ENCODE measurements at regions not wholly inside any gene's neighbourhood (a gene's known extent, or its start where the extent isn't known, plus 50 kb on each side); places are given as distances from the start of the nearest gene placed in this dataset.

GRCh38 chr21:43353282-43354025 lies 73.5 kb downstream of the SIK1 start:
- DNase-seq, result no peak
- H3K4me3 Mint-ChIP-seq, result no peak overlapping the region
- H3K4me1 Mint-ChIP-seq (ENCODE audit: low read depth), result peaks cover 4% of the 10 kb centered on the region
- no peaks in the 10 kb centered on the region for H3K36me3 Mint-ChIP-seq (ENCODE audit: insufficient read depth)
- no peak for ATAC-seq
- no peaks in the 10 kb centered on the region for H3K9me3 Mint-ChIP-seq
- no peaks in the 10 kb centered on the region for H3K27me3 Mint-ChIP-seq (ENCODE audit: low read depth)

DNA sequence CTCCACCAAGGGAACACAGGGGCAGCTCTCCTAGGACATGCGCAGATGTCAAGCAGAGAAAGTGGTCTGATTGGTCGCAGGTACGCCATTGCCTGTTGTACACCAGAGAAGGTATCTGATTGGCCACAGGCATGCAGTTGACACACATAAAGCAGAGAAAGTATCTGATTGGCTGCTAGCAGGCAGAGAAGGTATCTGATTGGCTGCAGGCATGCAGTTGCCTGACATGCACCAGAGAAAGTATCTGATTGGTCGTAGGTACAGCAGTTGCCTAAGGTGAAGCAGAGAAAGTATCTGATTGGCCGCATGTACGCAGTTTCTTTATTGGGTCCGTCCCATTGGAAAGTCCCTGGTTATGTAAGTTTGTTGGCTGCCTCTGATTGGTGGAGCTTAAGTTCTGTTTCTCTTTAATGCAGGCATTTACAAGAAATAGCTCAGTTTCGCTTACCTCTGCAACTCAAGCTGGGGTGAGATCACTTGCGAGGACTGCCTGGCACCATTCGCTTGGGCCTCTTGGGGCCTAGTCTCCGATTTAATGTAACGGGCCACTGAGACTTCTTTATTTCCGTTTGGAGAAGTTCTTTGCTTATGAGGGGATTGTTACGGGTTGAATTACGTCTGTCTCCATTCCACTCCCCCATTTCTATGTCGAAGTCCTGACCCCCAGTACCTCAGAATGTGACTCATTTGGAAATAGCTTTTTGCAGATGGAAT lies 74.2 kb downstream of the SIK1 start:
- no peaks in the 10 kb centered on the region for H3K27me3 Mint-ChIP-seq (ENCODE audit: low read depth)
- peaks cover 4% of the 10 kb centered on the region for H3K4me1 Mint-ChIP-seq (ENCODE audit: low read depth)
- H3K36me3 Mint-ChIP-seq (ENCODE audit: insufficient read depth), result no peaks in the 10 kb centered on the region
- H3K9me3 Mint-ChIP-seq, result no peaks in the 10 kb centered on the region
- peak; percentile 66 to 81 for ATAC-seq
- no peak for DNase-seq
- no peak overlapping the region for H3K4me3 Mint-ChIP-seq

DNA sequence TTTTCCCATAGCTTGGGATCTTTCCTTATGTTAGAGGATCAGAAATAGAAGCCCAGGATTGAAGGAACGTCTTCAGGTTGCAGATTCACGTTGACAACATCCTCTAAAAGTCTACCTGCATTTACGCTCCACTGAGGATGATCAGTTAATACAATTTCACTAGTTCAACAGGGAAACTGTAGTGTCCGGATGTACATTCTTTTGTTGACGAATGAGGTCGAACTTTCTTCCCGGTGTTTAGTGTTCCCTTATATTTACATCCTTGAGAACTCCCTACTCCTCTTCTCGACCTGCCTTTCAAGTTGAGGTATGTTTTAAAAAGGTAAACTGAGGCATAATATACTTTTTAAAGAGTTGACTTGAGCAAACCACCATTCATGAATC lies 74.8 kb downstream of the SIK1 start:
- H3K27me3 Mint-ChIP-seq (ENCODE audit: low read depth), result no peaks in the 10 kb centered on the region
- DNase-seq (no peak), ATAC-seq (no peak)
- peaks cover 4% of the 10 kb centered on the region for H3K4me1 Mint-ChIP-seq (ENCODE audit: low read depth)
- H3K36me3 Mint-ChIP-seq (ENCODE audit: insufficient read depth), result no peaks in the 10 kb centered on the region
- no peaks in the 10 kb centered on the region for H3K9me3 Mint-ChIP-seq
- no peak overlapping the region for H3K4me3 Mint-ChIP-seq

DNA sequence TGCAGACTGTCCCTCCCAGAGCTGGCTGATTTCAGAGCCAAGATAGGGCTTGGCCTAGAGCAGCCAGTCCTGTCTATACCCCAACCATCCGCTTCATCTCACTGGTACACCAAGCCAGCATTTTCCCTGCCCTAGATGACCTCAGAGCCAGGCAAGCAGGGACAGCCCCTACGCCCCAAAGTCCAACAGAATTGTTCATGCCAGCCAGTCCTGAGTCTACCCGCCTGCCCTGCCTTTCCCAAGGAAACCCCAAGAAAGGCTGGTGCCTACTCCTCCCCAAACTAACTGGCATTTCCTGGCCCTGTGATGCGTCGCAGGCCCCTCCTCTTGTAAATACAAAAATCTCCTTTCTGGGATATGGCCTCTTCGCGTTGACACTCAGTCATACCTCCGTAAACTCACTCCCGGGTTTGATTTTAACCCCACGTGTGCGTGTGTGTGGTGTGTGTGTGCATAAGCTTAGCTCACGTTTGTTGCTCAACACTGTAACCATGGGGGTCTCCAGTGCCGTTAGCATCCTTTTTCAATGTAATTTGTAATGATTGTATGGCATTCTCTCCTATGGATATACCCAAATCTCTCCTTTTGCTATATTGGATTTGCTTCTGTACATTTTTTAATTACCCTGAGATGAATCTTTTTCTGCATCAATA lies 75.3 kb downstream of the SIK1 start:
- ATAC-seq (no peak), DNase-seq (no peak)
- Mint-ChIP-seq H3K4me3 (no peak overlapping the region), H3K27me3 (ENCODE audit: low read depth) (no peaks in the 10 kb centered on the region), H3K9me3 (no peaks in the 10 kb centered on the region), H3K4me1 (ENCODE audit: low read depth) (peaks cover 4% of the 10 kb centered on the region), H3K36me3 (ENCODE audit: insufficient read depth) (no peaks in the 10 kb centered on the region)

DNA sequence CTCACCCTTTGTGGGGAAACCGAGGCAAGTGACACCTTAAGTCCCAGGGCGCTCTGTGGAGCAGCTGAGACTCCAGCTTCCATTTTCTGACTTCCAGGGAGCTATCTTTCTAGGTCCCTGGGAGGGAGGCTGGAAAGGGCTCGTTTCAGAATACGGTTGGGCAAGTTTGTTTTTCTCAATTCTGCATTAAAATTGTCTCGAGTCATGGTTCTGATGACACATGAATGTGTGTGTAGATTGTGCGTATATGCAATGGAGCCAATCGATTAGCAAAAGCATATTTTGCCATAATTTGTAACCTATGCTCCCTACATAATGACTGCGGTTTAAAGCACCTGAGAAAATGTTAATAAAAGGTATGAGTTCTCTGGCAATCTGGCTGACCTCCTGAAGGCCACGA lies 77.3 kb downstream of the SIK1 start:
- H3K27me3 Mint-ChIP-seq (ENCODE audit: low read depth), result no peaks in the 10 kb centered on the region
- H3K4me1 Mint-ChIP-seq (ENCODE audit: low read depth), result peaks cover 2% of the 10 kb centered on the region
- no peak for ATAC-seq
- no peak for DNase-seq
- H3K4me3 Mint-ChIP-seq, result no peak overlapping the region
- H3K9me3 Mint-ChIP-seq, result no peaks in the 10 kb centered on the region
- H3K36me3 Mint-ChIP-seq (ENCODE audit: insufficient read depth), result no peaks in the 10 kb centered on the region

DNA sequence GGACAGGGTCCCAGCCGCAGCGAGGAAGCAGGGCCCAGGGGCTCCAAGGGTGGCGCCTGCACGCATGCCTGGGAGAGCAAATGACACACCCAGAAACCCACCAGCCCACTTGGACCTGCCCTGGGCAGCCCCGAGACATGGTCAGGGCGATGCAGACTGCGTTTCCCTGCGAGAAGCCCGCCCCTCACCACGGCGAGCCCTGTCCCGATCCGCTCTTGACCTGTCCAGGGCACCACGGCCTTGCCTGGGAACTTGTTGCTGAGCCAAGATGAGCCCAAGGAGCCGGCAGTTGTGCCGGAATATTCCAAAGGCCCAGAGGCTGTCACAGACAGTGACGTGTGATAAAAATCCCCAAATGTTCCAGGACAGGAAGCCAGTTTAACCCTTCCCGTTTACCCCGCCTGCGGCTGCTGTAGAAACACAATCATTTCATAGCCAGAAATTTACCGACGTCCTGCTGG lies 78.1 kb downstream of the SIK1 start:
- DNase-seq (no peak), ATAC-seq (no peak)
- Mint-ChIP-seq H3K4me1 (ENCODE audit: low read depth) (peaks cover 2% of the 10 kb centered on the region), H3K27me3 (ENCODE audit: low read depth) (no peaks in the 10 kb centered on the region), H3K4me3 (no peak overlapping the region), H3K36me3 (ENCODE audit: insufficient read depth) (no peaks in the 10 kb centered on the region), H3K9me3 (no peaks in the 10 kb centered on the region)

GRCh38 chr21:43348170-43348766 lies 78.7 kb downstream of the SIK1 start:
- DNase-seq (no peak), ATAC-seq (no peak)
- Mint-ChIP-seq H3K4me1 (ENCODE audit: low read depth) (peaks cover 2% of the 10 kb centered on the region), H3K36me3 (ENCODE audit: insufficient read depth) (no peaks in the 10 kb centered on the region), H3K27me3 (ENCODE audit: low read depth) (no peaks in the 10 kb centered on the region), H3K4me3 (no peak overlapping the region), H3K9me3 (no peaks in the 10 kb centered on the region)

GRCh38 chr21:43347461-43348169 lies 79.3 kb downstream of the SIK1 start:
- DNase-seq, result no peak
- H3K9me3 Mint-ChIP-seq, result no peaks in the 10 kb centered on the region
- ATAC-seq, result no peak
- no peaks in the 10 kb centered on the region for H3K27me3 Mint-ChIP-seq (ENCODE audit: low read depth)
- H3K4me3 Mint-ChIP-seq, result no peak overlapping the region
- no peaks in the 10 kb centered on the region for H3K4me1 Mint-ChIP-seq (ENCODE audit: low read depth)
- no peaks in the 10 kb centered on the region for H3K36me3 Mint-ChIP-seq (ENCODE audit: insufficient read depth)

GRCh38 chr21:43346551-43346950 lies 80.4 kb downstream of the SIK1 start:
- H3K36me3 Mint-ChIP-seq (ENCODE audit: insufficient read depth), result no peaks in the 10 kb centered on the region
- H3K27me3 Mint-ChIP-seq (ENCODE audit: low read depth), result no peaks in the 10 kb centered on the region
- H3K4me3 Mint-ChIP-seq, result no peak overlapping the region
- ATAC-seq (no peak), DNase-seq (no peak)
- no peaks in the 10 kb centered on the region for H3K4me1 Mint-ChIP-seq (ENCODE audit: low read depth)
- no peaks in the 10 kb centered on the region for H3K9me3 Mint-ChIP-seq

GRCh38 chr21:43345746-43346409 lies 81.1 kb downstream of the SIK1 start:
- Mint-ChIP-seq H3K9me3 (no peaks in the 10 kb centered on the region), H3K36me3 (ENCODE audit: insufficient read depth) (no peaks in the 10 kb centered on the region), H3K4me1 (ENCODE audit: low read depth) (no peaks in the 10 kb centered on the region), H3K27me3 (ENCODE audit: low read depth) (no peaks in the 10 kb centered on the region), H3K4me3 (no peak overlapping the region)
- ATAC-seq (peak; percentile 54 to 59), DNase-seq (no peak)

- DNase-seq (no peak), ATAC-seq (no peak)
- H3K36me3 Mint-ChIP-seq (ENCODE audit: insufficient read depth), result no peaks in the 10 kb centered on the region
- no peaks in the 10 kb centered on the region for H3K9me3 Mint-ChIP-seq
- H3K27me3 Mint-ChIP-seq (ENCODE audit: low read depth), result no peaks in the 10 kb centered on the region
- H3K4me1 Mint-ChIP-seq (ENCODE audit: low read depth), result no peaks in the 10 kb centered on the region
- no peak overlapping the region for H3K4me3 Mint-ChIP-seq
Observed at GRCh38 chr21:43345046-43345745, 81.7 kb downstream of the SIK1 start.

- H3K9me3 Mint-ChIP-seq, result no peaks in the 10 kb centered on the region
- H3K27me3 Mint-ChIP-seq (ENCODE audit: low read depth), result no peaks in the 10 kb centered on the region
- ATAC-seq, result no peak
- DNase-seq, result no peak
- H3K4me3 Mint-ChIP-seq, result no peak overlapping the region
- H3K36me3 Mint-ChIP-seq (ENCODE audit: insufficient read depth), result no peaks in the 10 kb centered on the region
- H3K4me1 Mint-ChIP-seq (ENCODE audit: low read depth), result no peaks in the 10 kb centered on the region
Observed at GRCh38 chr21:43343992-43344886, 82.7 kb downstream of the SIK1 start.
